NCI-H128 (cell line): ENCODE measurements at regions not wholly inside any gene's neighbourhood (a gene's known extent, or its start where the extent isn't known, plus 50 kb on each side); places are given as distances from the start of the nearest gene placed in this dataset.
"Not testable (repeated sequence)": the region's sequence is repeated elsewhere in the genome, so short reads cannot be mapped to it uniquely, and the experiment has no call there.

Experiments
- DNase-seq: peaks from one replicate; lab custom pipeline; 2025; ENCODE audit not compliant: unreplicated experiment; lab: John Stamatoyannopoulos, UW

DNA sequence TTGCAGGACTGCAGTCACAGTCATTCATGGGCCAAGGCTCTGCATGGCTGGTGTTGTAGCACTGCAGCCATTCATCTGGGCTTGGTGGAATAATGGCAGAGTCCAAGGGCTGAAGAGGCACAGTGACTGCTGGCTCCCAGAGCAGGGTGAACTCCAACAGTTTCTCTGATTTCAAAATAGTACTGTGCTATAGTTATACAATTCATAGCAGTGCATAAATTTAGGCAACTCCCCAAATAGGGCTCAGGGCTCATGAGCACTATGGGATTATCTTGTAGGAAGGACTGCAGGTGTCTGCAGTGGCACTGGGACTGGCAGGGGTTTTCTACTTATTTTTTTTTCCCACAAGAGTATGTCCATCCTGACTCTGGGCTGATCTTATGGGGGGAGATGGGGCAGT lies 642.5 kb upstream of the SGCD start:
- no peak for DNase-seq

- no peak for DNase-seq
Observed at GRCh38 chr5:155686131-155686530, 640.8 kb upstream of the SGCD start.

GRCh38 chr5:155689406-155689805 lies 637.6 kb upstream of the SGCD start:
- no peak for DNase-seq

GRCh38 chr5:155696362-155696761 lies 630.6 kb upstream of the SGCD start:
- DNase-seq, result no peak

- DNase-seq, result no peak
Observed at GRCh38 chr5:155697236-155697635, 629.7 kb upstream of the SGCD start.

- no peak for DNase-seq
Observed at GRCh38 chr5:155699385-155699784, 627.6 kb upstream of the SGCD start.

DNA sequence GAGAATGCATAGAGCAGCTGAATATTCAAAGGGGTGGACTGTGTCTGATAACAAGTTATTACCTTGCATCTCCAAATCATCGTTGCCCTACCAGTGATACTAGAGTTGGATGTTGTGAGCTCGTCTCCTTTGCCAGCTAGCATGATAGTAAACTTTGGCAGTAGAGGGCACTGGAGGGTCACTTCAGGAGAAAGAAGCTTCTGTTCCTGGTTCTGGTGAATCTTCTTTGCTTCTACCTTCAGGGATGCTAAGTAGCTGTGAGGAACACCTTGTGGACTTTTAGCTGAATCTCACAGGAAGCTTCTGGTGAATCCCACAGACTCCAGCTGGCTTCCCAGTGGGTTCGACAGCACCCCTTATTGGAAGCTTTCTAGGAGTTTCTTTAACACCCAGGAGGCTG lies 626.6 kb upstream of the SGCD start:
- no peak for DNase-seq

GRCh38 chr5:155711882-155712281 lies 615.1 kb upstream of the SGCD start:
- no peak for DNase-seq

DNA sequence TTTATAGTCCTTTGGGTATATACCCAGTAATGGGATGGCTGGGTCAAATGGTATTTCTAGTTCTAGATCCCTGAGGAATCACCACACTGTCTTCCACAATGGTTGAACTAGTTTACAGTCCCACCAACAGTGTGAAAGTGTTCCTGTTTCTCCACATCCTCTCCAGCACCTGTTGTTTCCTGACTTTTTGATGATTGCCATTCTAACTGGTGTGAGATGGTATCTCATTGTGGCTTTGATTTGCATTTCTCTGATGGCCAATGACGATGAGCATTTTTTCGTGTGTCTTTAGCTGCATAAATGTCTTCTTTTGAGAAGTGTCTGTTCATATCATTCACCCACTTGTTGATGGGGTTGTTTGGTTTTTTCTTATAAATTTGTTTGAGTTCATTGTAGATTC lies 612.5 kb upstream of the SGCD start:
- not testable (repeated sequence) for DNase-seq

DNA sequence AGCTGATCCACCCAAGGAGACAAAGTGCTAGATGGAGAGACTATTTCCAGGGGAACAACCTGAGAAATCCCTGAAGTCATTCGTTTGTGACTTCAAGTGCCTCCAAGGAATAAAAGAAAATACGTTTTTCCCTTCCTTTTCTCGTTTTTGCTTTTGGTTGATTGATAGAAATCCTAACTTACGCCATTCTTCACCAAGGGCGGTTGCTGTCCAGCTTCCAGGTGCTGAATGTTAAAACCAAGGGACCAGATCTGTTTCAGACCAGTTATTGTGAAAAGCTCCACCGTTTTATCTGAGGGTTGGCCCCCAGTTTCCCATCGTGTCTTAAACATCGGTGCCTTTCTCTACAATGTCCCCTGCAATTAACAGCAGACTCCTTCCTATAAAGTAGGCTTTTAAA lies 600.7 kb upstream of the SGCD start:
- no peak for DNase-seq

DNA sequence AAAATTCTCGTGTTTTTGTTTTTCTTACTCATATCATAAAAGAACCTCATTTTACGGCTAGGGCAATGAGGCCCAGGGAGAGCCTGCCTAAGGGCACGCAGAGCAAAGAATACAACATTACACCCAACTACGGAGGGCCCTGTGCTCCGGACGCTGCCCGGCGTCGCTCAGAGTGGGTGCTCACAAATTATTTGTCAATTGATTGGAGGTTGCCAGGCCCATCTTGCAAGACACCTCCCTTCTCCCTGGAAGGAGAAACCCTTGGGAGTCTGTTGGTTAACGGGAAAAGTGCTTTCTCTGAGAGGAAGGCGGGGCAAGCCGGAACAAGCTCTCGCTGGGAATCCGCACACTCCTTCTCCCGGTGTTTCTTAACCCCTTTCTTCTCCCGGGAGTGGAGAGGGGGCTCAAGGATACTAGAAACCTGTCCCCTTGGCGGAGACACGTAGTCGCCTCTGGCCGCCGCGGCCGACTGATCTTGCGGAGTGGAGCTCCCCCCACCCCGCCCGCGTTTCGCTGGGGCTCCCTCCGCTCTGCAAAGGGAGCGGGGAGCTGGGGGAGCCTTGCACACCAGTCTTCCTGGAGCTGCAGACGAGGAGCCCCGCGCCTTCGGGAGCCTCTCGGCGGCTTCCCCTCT lies 599.3 kb upstream of the SGCD start:
- no peak for DNase-seq

GRCh38 chr5:155728146-155728856 lies 598.7 kb upstream of the SGCD start:
- peak; percentile 18 for DNase-seq

DNA sequence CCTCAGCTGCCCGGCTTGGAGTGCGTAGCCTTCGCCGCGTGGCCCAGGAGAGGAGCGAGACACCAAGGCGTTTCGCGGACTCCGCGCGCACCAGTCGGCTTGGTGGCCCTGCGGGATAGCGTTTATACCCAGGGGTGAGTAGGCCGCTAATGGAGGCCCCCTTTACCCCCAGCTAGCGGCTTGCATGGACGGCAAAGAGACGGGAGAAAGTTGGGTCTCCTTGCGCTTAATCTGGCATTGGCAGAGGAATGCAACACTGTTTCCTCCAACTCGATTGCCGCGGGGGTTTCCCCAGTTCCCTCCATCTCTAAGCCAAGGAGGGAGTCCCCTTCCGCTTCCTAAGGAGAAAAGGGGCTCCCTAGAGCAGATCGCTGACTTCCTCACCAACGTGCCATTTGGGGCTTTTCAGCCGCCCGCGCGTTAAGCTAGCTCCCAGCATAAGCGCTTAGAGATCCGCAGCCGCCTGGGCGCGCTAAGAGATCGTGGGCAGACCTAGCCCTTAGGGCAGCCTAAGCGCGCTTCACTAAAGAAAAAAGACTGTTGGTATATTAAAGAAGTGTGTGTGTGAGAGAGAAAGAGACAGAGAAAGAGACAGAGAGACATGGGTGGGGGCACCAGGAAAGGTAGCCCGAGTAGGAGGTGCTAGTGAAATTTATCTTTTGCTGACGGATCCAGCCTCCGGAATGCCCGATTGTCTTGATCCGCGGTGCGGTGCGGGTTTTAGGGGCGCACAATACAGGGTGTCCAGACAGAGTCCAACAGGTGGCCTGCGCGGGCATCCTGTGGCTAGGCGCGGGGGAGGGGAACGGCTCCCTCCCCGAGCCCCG lies 597.9 kb upstream of the SGCD start:
- no peak for DNase-seq

- peak; percentile 36 for DNase-seq
Observed at GRCh38 chr5:155729684-155730059, 597.3 kb upstream of the SGCD start.

DNA sequence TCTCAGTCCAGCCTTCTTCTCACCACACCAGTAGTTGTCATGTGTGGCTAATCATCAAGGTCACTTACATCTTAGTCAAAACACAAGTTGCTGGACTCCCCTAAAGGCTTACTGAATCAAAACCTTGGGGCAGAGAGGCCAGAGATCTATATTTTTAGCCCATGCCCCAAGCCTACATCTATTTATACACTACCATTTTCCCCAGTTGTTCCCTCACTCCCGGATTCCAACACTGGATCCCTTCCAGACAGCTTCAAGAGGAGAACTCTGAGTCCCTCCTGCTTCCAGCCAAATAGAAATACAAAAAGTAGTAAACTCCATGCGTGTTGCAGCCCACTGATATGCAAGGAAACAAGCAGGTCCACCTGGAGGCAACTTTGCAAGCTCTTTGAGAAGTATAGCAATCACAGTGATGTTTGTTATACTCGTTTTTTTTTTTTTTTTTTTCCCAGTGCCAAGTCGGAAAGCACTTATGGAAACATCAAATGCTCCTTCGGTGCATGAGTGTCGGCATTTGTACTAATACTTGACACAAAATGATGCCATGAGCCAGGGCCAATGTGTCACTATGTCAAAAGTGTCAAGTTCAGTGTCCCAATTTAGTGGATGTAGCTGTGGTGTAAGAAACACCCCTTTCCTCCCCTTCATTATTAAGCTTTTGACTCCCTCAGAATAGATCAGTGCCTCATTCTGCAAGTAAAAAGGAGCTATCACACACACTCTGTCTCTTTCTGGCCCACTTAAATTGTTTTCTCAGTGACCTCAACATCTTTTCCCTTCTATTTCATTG lies 594.2 kb upstream of the SGCD start:
- DNase-seq, result no peak

- no peak for DNase-seq
Observed at GRCh38 chr5:155733935-155734334, 593.0 kb upstream of the SGCD start.

- DNase-seq, result no peak
Observed at GRCh38 chr5:155735388-155735787, 591.6 kb upstream of the SGCD start.

- DNase-seq, result no peak
Observed at GRCh38 chr5:155738616-155739015, 588.3 kb upstream of the SGCD start.

- no peak for DNase-seq
Observed at GRCh38 chr5:155746367-155747038, 580.5 kb upstream of the SGCD start.

DNA sequence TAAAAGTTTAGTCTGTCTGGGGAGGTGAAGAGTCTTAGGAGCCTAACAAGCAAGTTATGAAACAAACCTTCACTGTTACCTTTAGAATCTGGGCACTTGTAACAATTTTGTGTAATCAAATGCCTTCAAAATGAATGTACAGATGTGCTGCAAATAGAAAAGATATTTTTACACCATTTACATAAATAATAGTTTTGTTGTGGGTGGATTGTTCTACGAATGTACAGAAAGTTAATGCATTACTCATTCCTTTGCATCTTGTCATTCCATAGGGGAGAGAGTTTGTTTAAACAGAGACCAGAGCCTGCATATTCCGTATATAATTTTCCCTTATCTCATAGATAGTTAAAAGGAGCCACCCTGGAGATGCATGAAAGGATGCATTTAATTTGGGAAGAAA lies 576.9 kb upstream of the SGCD start:
- DNase-seq, result no peak

DNA sequence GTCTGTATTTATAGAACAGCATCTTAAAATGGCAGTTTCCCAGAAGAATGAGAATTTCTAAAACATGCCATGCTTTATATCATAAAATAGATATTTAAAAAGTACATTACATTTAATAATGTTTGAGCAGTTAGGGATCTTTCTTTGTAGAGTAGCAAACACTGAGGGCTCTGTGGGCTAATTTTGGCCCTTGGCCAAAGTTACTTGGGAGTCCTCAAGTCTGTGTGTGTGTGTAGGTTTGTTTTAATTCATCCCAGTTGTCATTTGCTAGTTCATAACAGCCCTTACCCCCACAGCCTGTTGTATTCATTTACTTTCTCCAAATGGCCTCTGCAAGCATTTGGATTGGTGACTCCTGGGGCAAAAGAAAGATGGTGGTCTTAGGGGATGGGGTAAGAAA lies 576.4 kb upstream of the SGCD start:
- no peak for DNase-seq
